ENCODE measurements at regions not wholly inside any gene's neighbourhood (a gene's known extent, or its start where the extent isn't known, plus 50 kb on each side); places are given as distances from the start of the nearest gene placed in this dataset.

DNA sequence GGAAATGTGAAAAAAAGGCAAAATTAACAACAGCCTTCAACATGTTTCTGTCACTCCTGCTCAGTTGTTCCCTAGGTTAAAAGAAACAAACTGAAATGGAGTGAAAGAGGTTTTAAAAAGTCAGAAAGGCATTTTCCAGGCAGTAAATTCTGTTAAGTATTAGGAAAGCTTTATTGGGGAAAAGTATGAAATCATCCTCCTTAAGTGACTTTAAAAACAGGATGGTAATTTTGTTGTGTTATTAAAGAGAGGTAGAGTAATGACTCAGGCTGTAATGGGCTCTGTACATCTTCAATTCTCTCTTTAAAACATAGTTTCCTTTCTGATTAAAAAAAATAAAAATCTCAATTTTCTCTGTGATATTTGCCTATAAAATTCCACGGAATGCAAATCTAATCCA is 81.1 kb downstream of the OTOL1 start:
- TF ChIP-seq, protein P1, sequence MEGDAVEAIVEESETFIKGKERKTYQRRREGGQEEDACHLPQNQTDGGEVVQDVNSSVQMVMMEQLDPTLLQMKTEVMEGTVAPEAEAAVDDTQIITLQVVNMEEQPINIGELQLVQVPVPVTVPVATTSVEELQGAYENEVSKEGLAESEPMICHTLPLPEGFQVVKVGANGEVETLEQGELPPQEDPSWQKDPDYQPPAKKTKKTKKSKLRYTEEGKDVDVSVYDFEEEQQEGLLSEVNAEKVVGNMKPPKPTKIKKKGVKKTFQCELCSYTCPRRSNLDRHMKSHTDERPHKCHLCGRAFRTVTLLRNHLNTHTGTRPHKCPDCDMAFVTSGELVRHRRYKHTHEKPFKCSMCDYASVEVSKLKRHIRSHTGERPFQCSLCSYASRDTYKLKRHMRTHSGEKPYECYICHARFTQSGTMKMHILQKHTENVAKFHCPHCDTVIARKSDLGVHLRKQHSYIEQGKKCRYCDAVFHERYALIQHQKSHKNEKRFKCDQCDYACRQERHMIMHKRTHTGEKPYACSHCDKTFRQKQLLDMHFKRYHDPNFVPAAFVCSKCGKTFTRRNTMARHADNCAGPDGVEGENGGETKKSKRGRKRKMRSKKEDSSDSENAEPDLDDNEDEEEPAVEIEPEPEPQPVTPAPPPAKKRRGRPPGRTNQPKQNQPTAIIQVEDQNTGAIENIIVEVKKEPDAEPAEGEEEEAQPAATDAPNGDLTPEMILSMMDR (conservative IDR thresholded peaks at IDR 0.05 in 1 of 2, IDR thresholded peaks at IDR 0.05 in 1 of 2; ENCODE audit: low read depth in 1 of 2, low read length in 2 of 2), result no peak
- TF ChIP-seq EZH2 (IDR thresholded peaks at IDR 0.05; ENCODE audit: low read length, missing control alignments), result no peak
